ENCODE measurements at regions not wholly inside any gene's neighbourhood (a gene's known extent, or its start where the extent isn't known, plus 50 kb on each side); places are given as distances from the start of the nearest gene placed in this dataset.

DNA sequence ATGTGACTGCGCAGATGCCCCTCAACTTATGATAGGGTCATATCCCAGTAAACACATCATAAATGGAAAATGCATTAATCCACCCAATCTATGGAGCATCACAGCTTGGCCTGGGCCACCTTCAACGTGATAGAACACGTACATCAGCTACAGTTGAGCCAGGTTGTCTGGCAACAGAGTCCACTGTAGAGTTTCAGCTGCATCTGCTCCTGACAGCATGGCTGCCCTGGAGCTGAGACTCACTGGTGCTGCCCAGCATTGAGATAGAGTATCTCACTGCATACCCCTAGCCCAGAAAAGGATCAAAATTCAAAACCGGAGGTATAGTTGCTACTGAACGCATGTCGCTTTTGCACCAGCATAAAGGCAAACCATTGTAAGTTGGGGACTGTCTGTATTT is 437.7 kb upstream of the MKI67 start:
- TF ChIP-seq POLR2AphosphoS5 (IDR thresholded peaks at IDR 0.05) (no peak), EZH2 (IDR thresholded peaks at IDR 0.05; ENCODE audit: borderline replicate concordance, insufficient read depth, low read length, poor library complexity, severe bottlenecking) (no peak), TAF1 (IDR thresholded peaks at IDR 0.05; ENCODE audit: low read depth) (no peak), SMC3 (conservative IDR thresholded peaks at IDR 0.05; ENCODE audit: poor library complexity) (no peak), RAD21 (conservative IDR thresholded peaks at IDR 0.05) (no peak), EP300 (conservative IDR thresholded peaks at IDR 0.05; ENCODE audit: poor library complexity, severe bottlenecking) (no peak)
- TF ChIP-seq, protein P1, sequence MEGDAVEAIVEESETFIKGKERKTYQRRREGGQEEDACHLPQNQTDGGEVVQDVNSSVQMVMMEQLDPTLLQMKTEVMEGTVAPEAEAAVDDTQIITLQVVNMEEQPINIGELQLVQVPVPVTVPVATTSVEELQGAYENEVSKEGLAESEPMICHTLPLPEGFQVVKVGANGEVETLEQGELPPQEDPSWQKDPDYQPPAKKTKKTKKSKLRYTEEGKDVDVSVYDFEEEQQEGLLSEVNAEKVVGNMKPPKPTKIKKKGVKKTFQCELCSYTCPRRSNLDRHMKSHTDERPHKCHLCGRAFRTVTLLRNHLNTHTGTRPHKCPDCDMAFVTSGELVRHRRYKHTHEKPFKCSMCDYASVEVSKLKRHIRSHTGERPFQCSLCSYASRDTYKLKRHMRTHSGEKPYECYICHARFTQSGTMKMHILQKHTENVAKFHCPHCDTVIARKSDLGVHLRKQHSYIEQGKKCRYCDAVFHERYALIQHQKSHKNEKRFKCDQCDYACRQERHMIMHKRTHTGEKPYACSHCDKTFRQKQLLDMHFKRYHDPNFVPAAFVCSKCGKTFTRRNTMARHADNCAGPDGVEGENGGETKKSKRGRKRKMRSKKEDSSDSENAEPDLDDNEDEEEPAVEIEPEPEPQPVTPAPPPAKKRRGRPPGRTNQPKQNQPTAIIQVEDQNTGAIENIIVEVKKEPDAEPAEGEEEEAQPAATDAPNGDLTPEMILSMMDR (IDR thresholded peaks at IDR 0.05; ENCODE audit: poor library complexity, severe bottlenecking): no peak
